Esophagus squamous epithelium (tissue), 4 donors: ENCODE measurements at regions not wholly inside any gene's neighbourhood (a gene's known extent, or its start where the extent isn't known, plus 50 kb on each side); places are given as distances from the start of the nearest gene placed in this dataset.

Source experiments
- POLR2A ChIP-seq, 4 donors: fragments of 450-650 bp; IDR thresholded peaks; one replicate each; pipeline ENCODE4 v1.6.1; 2017; ENCODE audit warnings: antibody characterized with exemption in 4 of 4, mild to moderate bottlenecking in 4 of 4, moderate library complexity in 3 of 4
- TF ChIP-seq, protein P1 (sequence below), 6 experiments: fragments of 450-650 bp in 4 of 6; fragments of 200-600 bp in 2 of 6; sonication (generic) in 2 of 6; IDR thresholded peaks; one replicate each; pipeline ENCODE4 v1.5.1; 2016 to 2019; ENCODE audit warnings: antibody characterized with exemption in 6 of 6, mild to moderate bottlenecking in 4 of 6, moderate library complexity in 4 of 6

DNA sequence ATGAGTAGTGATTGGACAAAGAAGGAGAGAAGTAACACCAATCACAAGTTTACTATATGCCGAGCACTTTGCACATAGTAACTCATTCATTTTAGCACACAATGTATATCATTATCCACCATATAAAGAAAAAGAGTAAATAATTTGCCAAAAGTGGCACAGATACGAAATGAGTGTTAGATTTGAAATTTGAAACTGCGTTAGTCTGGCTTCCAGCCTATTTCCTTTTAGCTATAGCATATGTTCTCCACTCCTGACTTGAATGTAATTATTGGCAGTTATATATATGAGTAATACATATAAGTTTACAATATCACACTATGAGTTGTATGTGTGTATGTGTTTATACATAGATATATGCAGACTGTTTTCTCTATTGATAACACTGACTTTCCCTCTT is 98.6 kb downstream of the NOL4 start:
- TF ChIP-seq, protein P1, sequence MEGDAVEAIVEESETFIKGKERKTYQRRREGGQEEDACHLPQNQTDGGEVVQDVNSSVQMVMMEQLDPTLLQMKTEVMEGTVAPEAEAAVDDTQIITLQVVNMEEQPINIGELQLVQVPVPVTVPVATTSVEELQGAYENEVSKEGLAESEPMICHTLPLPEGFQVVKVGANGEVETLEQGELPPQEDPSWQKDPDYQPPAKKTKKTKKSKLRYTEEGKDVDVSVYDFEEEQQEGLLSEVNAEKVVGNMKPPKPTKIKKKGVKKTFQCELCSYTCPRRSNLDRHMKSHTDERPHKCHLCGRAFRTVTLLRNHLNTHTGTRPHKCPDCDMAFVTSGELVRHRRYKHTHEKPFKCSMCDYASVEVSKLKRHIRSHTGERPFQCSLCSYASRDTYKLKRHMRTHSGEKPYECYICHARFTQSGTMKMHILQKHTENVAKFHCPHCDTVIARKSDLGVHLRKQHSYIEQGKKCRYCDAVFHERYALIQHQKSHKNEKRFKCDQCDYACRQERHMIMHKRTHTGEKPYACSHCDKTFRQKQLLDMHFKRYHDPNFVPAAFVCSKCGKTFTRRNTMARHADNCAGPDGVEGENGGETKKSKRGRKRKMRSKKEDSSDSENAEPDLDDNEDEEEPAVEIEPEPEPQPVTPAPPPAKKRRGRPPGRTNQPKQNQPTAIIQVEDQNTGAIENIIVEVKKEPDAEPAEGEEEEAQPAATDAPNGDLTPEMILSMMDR (IDR thresholded peaks at IDR 0.05): no peak
- TF ChIP-seq POLR2A (IDR thresholded peaks at IDR 0.05): no peak
